GM19372 (cell line): ENCODE measurements at regions not wholly inside any gene's neighbourhood (a gene's known extent, or its start where the extent isn't known, plus 50 kb on each side); places are given as distances from the start of the nearest gene placed in this dataset.

ENCODE experiments used
- ATAC-seq: cut with Tn5 transposase; IDR thresholded peaks from one replicate; pipeline ENCODE4 v1.9.1; 2021; ENCODE audit warnings: mild to moderate bottlenecking, low read depth, moderate library complexity; ENCODE audit not compliant: unreplicated experiment

GRCh38 chr11:31865606-31866300, 54.6 kb upstream of the PAX6 start:
- ATAC-seq: no peak

- no peak for ATAC-seq
Observed at GRCh38 chr11:31863170-31863832, 52.2 kb upstream of the PAX6 start.

- no peak for ATAC-seq
Observed at GRCh38 chr11:31861011-31861410, 49.9 kb upstream of the PAX6 start.
